Kidney (tissue), 13 donors: ENCODE measurements at regions not wholly inside any gene's neighbourhood (a gene's known extent, or its start where the extent isn't known, plus 50 kb on each side); places are given as distances from the start of the nearest gene placed in this dataset.

Experiments used
- DNase-seq, 5 donors: peaks; one replicate each; pipeline ENCODE4 v3.0.0-alpha.2; 2013 to 2020
- FAIRE-seq: peaks from 2 replicates; lab custom pipeline; 2012; peaks lifted over from hg19 to GRCh38; lab: Jason Lieb, UNC
- H3K27ac ChIP-seq, 2 donors: one replicate each; pipeline ENCODE4 v1.7.0; 2013; ENCODE audit warnings: low read depth in 2 of 2, low read length in 2 of 2, inconsistent platforms in 1 of 2
- H3K27me3 ChIP-seq: one replicate; pipeline ENCODE4 v1.7.1; 2013; ENCODE audit warnings: low read length, inconsistent platforms; ENCODE audit not compliant: control insufficient read depth, insufficient read depth
- H3K36me3 ChIP-seq, 3 donors: one replicate each; pipeline versions ENCODE4 v1.7.0 to v1.7.1; 2013; ENCODE audit warnings: low read length in 3 of 3, control low read depth in 1 of 3, inconsistent platforms in 1 of 3; ENCODE audit not compliant: insufficient read depth in 3 of 3, control insufficient read depth in 2 of 3
- H3K4me1 ChIP-seq, 3 donors: one replicate each; pipeline versions ENCODE4 v1.7.0 to v1.7.1; 2013; ENCODE audit warnings: low read length in 3 of 3, inconsistent platforms in 1 of 3, low read depth in 1 of 3; ENCODE audit not compliant: control insufficient read depth in 2 of 3, insufficient read depth in 2 of 3
- H3K4me3 ChIP-seq, 3 donors: one replicate each; pipeline versions ENCODE4 v1.7.0 to v1.8.1; 2013; ENCODE audit warnings: low read length in 3 of 3, control low read depth in 1 of 3, inconsistent platforms in 1 of 3
- H3K9ac ChIP-seq, 3 donors: one replicate each; pipeline versions ENCODE4 v1.7.0 to v1.7.1; 2013; ENCODE audit warnings: low read length in 3 of 3, control low read depth in 1 of 3, inconsistent platforms in 1 of 3
- H3K9me3 ChIP-seq, 3 donors: one replicate each; pipeline versions ENCODE4 v1.7.0 to v1.7.1; 2013; ENCODE audit warnings: low read length in 3 of 3, control low read depth in 1 of 3, inconsistent platforms in 1 of 3; ENCODE audit not compliant: control insufficient read depth in 2 of 3, insufficient read depth in 1 of 3
- CTCF ChIP-seq: IDR thresholded peaks from 3 replicates; pipeline ENCODE4 v1.5.1; 2012; ENCODE audit warnings: mild to moderate bottlenecking, moderate library complexity, borderline replicate concordance; ENCODE audit not compliant: insufficient read depth; ENCODE audit errors: extremely low read depth
- intact Hi-C: fragments of 100-400 bp; cut with DNase I; formaldehyde crosslinking; loops from one replicate; pipeline ENCODE4 v1.11.1; 2022
- donor health status: control.
- donor health status: control.
- donor health status: control.
- donor health status: control.
- donor health status: control.
- donor health status: DM: yes; HTN: yes; CAD: no.
- donor health status: Normal renal cell carcinoma (clear cell type).

DNA sequence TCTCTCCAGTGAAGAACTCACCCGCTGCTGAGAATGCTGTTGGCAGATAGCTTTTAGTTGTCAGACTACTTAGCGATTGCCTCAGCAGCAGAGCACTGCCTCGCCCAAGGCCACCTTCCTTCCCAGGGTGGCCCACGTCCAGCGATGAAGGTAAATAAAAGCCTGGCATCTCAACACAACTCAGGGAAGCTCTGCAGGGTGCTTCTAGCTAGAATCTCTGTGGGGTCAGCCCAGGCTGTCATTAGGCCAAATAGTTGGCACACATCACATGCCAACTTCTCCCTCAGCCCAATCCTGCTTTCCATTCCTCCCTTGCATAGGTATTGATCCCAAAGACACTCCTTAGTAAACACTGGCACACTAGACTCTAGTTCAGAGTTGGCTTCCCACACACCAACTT, 368.1 kb upstream of the TMTC1 start:
- H3K36me3 ChIP-seq: no peaks in the 10 kb centered on the region
- TF ChIP-seq CTCF: no peak
- H3K4me1 ChIP-seq: no peaks in the 10 kb centered on the region
- no peaks in the 10 kb centered on the region for H3K27me3 ChIP-seq
- no peak overlapping the region for H3K9ac ChIP-seq
- intact Hi-C loops: no loop called here
- DNase-seq: no peak
- H3K9me3 ChIP-seq: peaks cover 0 to 8% (median 0%) of the 10 kb centered on the region in 3 donors
- H3K27ac ChIP-seq: no peak overlapping the region
- no peak for FAIRE-seq
- H3K4me3 ChIP-seq: no peak overlapping the region

- FAIRE-seq (no peak), DNase-seq (no peak)
- Histone ChIP-seq H3K4me1 (no peaks in the 10 kb centered on the region), H3K9ac (no peak overlapping the region), H3K27me3 (no peaks in the 10 kb centered on the region), H3K9me3 (no peaks in the 10 kb centered on the region), H3K27ac (no peak overlapping the region), H3K4me3 (no peak overlapping the region), H3K36me3 (no peaks in the 10 kb centered on the region)
- no peak for TF ChIP-seq CTCF
- intact Hi-C loops: no loop called here
Observed at GRCh38 chr12:30146561-30146960, 362.8 kb upstream of the TMTC1 start.

GRCh38 chr12:30145684-30146032, 361.9 kb upstream of the TMTC1 start:
- H3K27me3 ChIP-seq: no peaks in the 10 kb centered on the region
- no peaks in the 10 kb centered on the region for H3K9me3 ChIP-seq
- H3K4me3 ChIP-seq: no peak overlapping the region
- no peak overlapping the region for H3K9ac ChIP-seq
- no peak overlapping the region for H3K27ac ChIP-seq
- intact Hi-C loops: no loop called here
- H3K4me1 ChIP-seq: no peaks in the 10 kb centered on the region
- DNase-seq (no peak), FAIRE-seq (no peak)
- TF ChIP-seq CTCF: no peak
- H3K36me3 ChIP-seq: no peaks in the 10 kb centered on the region
